Left cardiac atrium (tissue), 4 donors: ENCODE measurements at regions not wholly inside any gene's neighbourhood (a gene's known extent, or its start where the extent isn't known, plus 50 kb on each side); places are given as distances from the start of the nearest gene placed in this dataset.
A peak's percentile ranks its signal among the peaks of the same experiment; 100 is the strongest.
"Not testable (repeated sequence)": the region's sequence is repeated elsewhere in the genome, so short reads cannot be mapped to it uniquely, and the experiment has no call there.

ENCODE experiments used
- ATAC-seq, 2 donors: fragments of 200-7000 bp; cut with Tn5 transposase; one replicate each; pipeline ENCODE4 v1.9.1; 2020; ENCODE audit warnings: mild to moderate bottlenecking in 2 of 2, moderate library complexity in 2 of 2
- DNase-seq: peaks from one replicate; pipeline ENCODE4 v3.0.0-alpha.2; 2020
- intact Hi-C, 2 donors: fragments of 100-400 bp; cut with DNase I; formaldehyde crosslinking; loops; one replicate each; pipeline versions ENCODE4 v1.14.1 to v1.15.1; 2022 to 2023
- donor health status: DM: no; HTN: yes; CAD: no.
- donor health status: DM: no; HTN: yes; CAD: no; lungs with severe emphysema.
- donor health status: DM: yes; HTN: yes; CAD: no.
- donor health status: Dilated cardiomyopathy.

- DNase-seq, intact Hi-C loops: not testable (repeated sequence)
- ATAC-seq = peak in 1 of 2 donors; percentile 25
These were observed 182.4 kb upstream of the IRF2BP2 start for GRCh38 chr1:234792221-234792864.

- ATAC-seq, intact Hi-C loops, DNase-seq: not testable (repeated sequence)
These were observed 181.6 kb upstream of the IRF2BP2 start for GRCh38 chr1:234791615-234792014.

- ATAC-seq, DNase-seq, intact Hi-C loops: not testable (repeated sequence)
These were observed 180.4 kb upstream of the IRF2BP2 start for GRCh38 chr1:234790333-234790732.

- intact Hi-C loops, DNase-seq, ATAC-seq: not testable (repeated sequence)
These were observed 177.1 kb upstream of the IRF2BP2 start for GRCh38 chr1:234787011-234787584.

GRCh38 chr1:234785922-234786321 is 175.9 kb upstream of the IRF2BP2 start:
- DNase-seq, ATAC-seq, intact Hi-C loops: not testable (repeated sequence)

GRCh38 chr1:234785471-234785919 is 175.5 kb upstream of the IRF2BP2 start:
- DNase-seq, ATAC-seq, intact Hi-C loops: not testable (repeated sequence)

GRCh38 chr1:234784108-234784507 is 174.1 kb upstream of the IRF2BP2 start:
- ATAC-seq, intact Hi-C loops, DNase-seq: not testable (repeated sequence)

GRCh38 chr1:234782791-234783190 is 172.8 kb upstream of the IRF2BP2 start:
- intact Hi-C loops = no loop called here
- no peak for ATAC-seq
- no peak for DNase-seq

GRCh38 chr1:234782105-234782751 is 172.2 kb upstream of the IRF2BP2 start:
- ATAC-seq (no peak), DNase-seq (no peak)
- intact Hi-C loops = no loop called here

- intact Hi-C loops = no loop called here
- ATAC-seq = no peak
- no peak for DNase-seq
These were observed 171.5 kb upstream of the IRF2BP2 start for GRCh38 chr1:234781241-234782065.

GRCh38 chr1:234780531-234781162 is 170.7 kb upstream of the IRF2BP2 start:
- DNase-seq (no peak), ATAC-seq (peak in 1 of 2 donors; percentile 3)
- intact Hi-C loops = no loop called here

GRCh38 chr1:234780112-234780511 is 170.1 kb upstream of the IRF2BP2 start:
- DNase-seq (no peak), ATAC-seq (no peak)
- intact Hi-C loops = no loop called here

GRCh38 chr1:234779600-234779999 is 169.6 kb upstream of the IRF2BP2 start:
- intact Hi-C loops, ATAC-seq, DNase-seq: not testable (repeated sequence)

GRCh38 chr1:234779160-234779538 is 169.2 kb upstream of the IRF2BP2 start:
- DNase-seq (no peak), ATAC-seq (no peak)
- intact Hi-C loops = no loop called here

GRCh38 chr1:234778221-234779159 is 168.5 kb upstream of the IRF2BP2 start:
- peak; percentile 7 to 10 for ATAC-seq
- intact Hi-C loops = no loop called here
- no peak for DNase-seq

- no peak for DNase-seq
- no peak for ATAC-seq
- intact Hi-C loops = no loop called here
These were observed 167.9 kb upstream of the IRF2BP2 start for GRCh38 chr1:234777856-234778220.

GRCh38 chr1:234776876-234777855 is 167.2 kb upstream of the IRF2BP2 start:
- no peak for ATAC-seq
- intact Hi-C loops = no loop called here
- DNase-seq = no peak
